Panc1 (cell line): ENCODE measurements at regions not wholly inside any gene's neighbourhood (a gene's known extent, or its start where the extent isn't known, plus 50 kb on each side); places are given as distances from the start of the nearest gene placed in this dataset.

Experiments
- POLR2AphosphoS5 ChIP-seq: IDR thresholded peaks from 2 replicates; pipeline ENCODE4 v1.6.1; 2012; ENCODE audit warnings: mild to moderate bottlenecking, low read depth, low read length, moderate library complexity
- TF ChIP-seq, protein P1 (sequence below): fragments of 450-650 bp; IDR thresholded peaks from 2 replicates; pipeline ENCODE4 v1.5.1; 2017; ENCODE audit warnings: mild to moderate bottlenecking
- TF ChIP-seq, protein P2 (sequence below), 2 experiments: IDR thresholded peaks; 2 replicates each; pipeline ENCODE4 v1.6.1; 2011 to 2012; ENCODE audit warnings: low read depth in 2 of 2, control low read depth in 1 of 2, low read length in 1 of 2, mild to moderate bottlenecking in 1 of 2, moderate library complexity in 1 of 2; ENCODE audit not compliant: insufficient read depth in 1 of 2

DNA sequence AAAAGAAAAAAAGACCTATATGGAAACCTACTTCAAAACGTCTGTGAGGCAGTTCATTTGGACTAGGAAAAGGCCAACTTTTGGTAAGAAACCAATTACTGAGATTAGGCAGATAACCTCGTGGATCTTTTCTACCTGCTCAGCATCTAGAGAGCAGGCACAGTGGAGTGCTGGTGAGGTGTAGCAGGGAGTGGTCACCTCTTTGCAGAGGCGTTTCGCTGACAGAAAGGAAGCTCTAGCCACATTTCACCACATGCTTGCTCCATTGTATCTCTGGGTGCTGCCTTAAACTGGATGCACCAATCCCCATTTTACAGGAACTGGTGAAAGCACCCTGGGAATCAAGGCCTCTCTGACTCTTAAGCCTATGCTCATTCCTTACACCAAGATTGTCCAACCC lies 360.5 kb downstream of the LIG4 start:
- TF ChIP-seq POLR2AphosphoS5 = no peak
- TF ChIP-seq, protein P1, sequence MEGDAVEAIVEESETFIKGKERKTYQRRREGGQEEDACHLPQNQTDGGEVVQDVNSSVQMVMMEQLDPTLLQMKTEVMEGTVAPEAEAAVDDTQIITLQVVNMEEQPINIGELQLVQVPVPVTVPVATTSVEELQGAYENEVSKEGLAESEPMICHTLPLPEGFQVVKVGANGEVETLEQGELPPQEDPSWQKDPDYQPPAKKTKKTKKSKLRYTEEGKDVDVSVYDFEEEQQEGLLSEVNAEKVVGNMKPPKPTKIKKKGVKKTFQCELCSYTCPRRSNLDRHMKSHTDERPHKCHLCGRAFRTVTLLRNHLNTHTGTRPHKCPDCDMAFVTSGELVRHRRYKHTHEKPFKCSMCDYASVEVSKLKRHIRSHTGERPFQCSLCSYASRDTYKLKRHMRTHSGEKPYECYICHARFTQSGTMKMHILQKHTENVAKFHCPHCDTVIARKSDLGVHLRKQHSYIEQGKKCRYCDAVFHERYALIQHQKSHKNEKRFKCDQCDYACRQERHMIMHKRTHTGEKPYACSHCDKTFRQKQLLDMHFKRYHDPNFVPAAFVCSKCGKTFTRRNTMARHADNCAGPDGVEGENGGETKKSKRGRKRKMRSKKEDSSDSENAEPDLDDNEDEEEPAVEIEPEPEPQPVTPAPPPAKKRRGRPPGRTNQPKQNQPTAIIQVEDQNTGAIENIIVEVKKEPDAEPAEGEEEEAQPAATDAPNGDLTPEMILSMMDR = no peak
- TF ChIP-seq, protein P2, sequence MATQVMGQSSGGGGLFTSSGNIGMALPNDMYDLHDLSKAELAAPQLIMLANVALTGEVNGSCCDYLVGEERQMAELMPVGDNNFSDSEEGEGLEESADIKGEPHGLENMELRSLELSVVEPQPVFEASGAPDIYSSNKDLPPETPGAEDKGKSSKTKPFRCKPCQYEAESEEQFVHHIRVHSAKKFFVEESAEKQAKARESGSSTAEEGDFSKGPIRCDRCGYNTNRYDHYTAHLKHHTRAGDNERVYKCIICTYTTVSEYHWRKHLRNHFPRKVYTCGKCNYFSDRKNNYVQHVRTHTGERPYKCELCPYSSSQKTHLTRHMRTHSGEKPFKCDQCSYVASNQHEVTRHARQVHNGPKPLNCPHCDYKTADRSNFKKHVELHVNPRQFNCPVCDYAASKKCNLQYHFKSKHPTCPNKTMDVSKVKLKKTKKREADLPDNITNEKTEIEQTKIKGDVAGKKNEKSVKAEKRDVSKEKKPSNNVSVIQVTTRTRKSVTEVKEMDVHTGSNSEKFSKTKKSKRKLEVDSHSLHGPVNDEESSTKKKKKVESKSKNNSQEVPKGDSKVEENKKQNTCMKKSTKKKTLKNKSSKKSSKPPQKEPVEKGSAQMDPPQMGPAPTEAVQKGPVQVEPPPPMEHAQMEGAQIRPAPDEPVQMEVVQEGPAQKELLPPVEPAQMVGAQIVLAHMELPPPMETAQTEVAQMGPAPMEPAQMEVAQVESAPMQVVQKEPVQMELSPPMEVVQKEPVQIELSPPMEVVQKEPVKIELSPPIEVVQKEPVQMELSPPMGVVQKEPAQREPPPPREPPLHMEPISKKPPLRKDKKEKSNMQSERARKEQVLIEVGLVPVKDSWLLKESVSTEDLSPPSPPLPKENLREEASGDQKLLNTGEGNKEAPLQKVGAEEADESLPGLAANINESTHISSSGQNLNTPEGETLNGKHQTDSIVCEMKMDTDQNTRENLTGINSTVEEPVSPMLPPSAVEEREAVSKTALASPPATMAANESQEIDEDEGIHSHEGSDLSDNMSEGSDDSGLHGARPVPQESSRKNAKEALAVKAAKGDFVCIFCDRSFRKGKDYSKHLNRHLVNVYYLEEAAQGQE (IDR thresholded peaks at IDR 0.05; ENCODE audit: insufficient read depth in 1 of 2, low read depth in 2 of 2, low read length in 1 of 2) = no peak
